ENCODE measurements at regions not wholly inside any gene's neighbourhood (a gene's known extent, or its start where the extent isn't known, plus 50 kb on each side); places are given as distances from the start of the nearest gene placed in this dataset.

DNA sequence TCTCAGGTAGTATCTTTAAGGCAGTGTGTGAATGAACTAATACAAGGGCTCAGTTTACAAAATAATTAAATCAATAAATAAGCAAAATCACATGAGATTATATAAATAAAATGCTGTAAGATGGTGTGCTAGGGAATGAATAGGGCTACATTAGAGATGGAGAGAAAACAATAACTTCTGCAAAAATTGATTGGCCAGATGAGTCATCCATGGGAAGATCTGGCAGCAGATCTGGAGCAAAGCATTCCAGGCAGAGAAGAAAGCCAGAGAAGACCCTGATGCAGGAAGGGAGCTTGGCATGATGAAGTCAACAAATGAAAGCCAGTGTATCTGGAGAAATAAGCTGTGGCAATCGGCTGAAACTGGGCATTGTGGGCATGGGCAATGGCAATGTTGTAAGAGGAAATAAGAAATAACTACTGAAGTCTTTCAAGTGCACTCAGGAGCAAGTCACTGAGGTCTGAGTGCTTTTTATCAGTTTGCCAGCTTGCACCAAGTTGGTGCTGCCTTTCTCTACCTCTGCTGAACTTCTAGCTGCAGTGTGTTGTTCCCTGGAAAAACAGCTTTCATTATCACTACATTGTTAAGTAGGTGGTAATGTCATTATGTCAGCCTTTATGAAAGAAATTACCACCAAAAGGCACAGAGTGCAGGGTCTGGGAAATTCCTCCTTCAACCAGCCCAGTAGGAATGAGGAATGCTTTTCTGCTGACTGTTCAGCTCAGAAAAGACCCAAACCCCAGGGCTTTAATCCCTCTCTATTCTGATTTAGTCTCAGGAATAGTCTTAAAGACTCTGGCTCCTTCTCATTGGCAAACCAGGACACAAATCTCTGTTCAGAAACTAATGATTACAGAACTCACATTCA, 231.6 kb downstream of the HTR1B start:
- no peaks in the 10 kb centered on the region for H3K27me3 Mint-ChIP-seq (ENCODE audit: low read depth in 2 of 2)
- H3K9me3 ChIP-seq (ENCODE audit: control insufficient read depth, insufficient read depth, low read length): peaks cover 2% of the 10 kb centered on the region
- WGBS (ENCODE audit: insufficient coverage): 64% methylated on average over 1 of the region's 1 CpG
- intact Hi-C loops (cut with micrococcal nuclease): no loop called here
- TF ChIP-seq CTCF (IDR thresholded peaks at IDR 0.05): no peak
- no peaks in the 10 kb centered on the region for H3K27me3 ChIP-seq (ENCODE audit: control insufficient read depth, insufficient read depth, low read length)
- no peaks in the 10 kb centered on the region for H3K4me1 Mint-ChIP-seq
- no peaks in the 10 kb centered on the region for H3K4me1 ChIP-seq (ENCODE audit: control insufficient read depth, insufficient read depth, low read length)
- no peak for DNase-seq
- no peak overlapping the region for H3K27ac ChIP-seq (ENCODE audit: low read length)
- ATAC-seq: no peak
- H3K27ac Mint-ChIP-seq: no peak overlapping the region
- H3K4me3 Mint-ChIP-seq: no peak overlapping the region
- no peaks in the 10 kb centered on the region for H3K36me3 ChIP-seq (ENCODE audit: control insufficient read depth, insufficient read depth, low read length)
- H3K36me3 Mint-ChIP-seq: no peaks in the 10 kb centered on the region
- peaks cover 7 to 11% of the 10 kb centered on the region in 2 donors for H3K9me3 Mint-ChIP-seq
- no peak overlapping the region for H3K4me3 ChIP-seq (ENCODE audit: low read length)

DNA sequence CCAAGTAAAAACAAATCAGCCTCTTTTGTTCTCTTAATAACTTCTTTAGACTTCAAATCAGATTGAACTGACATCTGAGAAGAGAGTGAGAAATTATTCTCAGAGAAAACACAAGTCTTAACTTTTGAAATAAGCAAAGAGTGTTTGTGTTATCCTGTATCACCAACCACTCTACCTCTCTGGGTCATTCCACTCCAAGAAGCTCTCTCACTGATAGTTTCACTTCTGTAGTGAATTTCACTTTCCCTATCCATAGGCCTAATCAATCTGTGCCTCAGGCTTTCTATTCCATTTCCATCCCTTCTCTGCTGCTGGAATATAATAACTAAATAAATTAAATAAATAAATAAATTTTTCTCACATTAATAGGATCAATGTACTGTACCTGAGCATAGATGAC, 235.0 kb downstream of the HTR1B start:
- Mint-ChIP-seq H3K36me3 (no peaks in the 10 kb centered on the region), H3K4me3 (no peak overlapping the region), H3K27ac (no peak overlapping the region), H3K4me1 (no peaks in the 10 kb centered on the region), H3K9me3 (peaks cover 11 to 14% of the 10 kb centered on the region in 2 donors), H3K27me3 (ENCODE audit: low read depth in 2 of 2) (no peaks in the 10 kb centered on the region)
- H3K27ac ChIP-seq (ENCODE audit: low read length): no peak overlapping the region
- TF ChIP-seq CTCF (IDR thresholded peaks at IDR 0.05): no peak
- H3K4me1 ChIP-seq (ENCODE audit: control insufficient read depth, insufficient read depth, low read length): no peaks in the 10 kb centered on the region
- ATAC-seq (no peak), DNase-seq (no peak)
- H3K27me3 ChIP-seq (ENCODE audit: control insufficient read depth, insufficient read depth, low read length): no peaks in the 10 kb centered on the region
- intact Hi-C loops (cut with micrococcal nuclease): no loop called here
- H3K36me3 ChIP-seq (ENCODE audit: control insufficient read depth, insufficient read depth, low read length): no peaks in the 10 kb centered on the region
- H3K9me3 ChIP-seq (ENCODE audit: control insufficient read depth, insufficient read depth, low read length): peaks cover 5% of the 10 kb centered on the region
- no peak overlapping the region for H3K4me3 ChIP-seq (ENCODE audit: low read length)

DNA sequence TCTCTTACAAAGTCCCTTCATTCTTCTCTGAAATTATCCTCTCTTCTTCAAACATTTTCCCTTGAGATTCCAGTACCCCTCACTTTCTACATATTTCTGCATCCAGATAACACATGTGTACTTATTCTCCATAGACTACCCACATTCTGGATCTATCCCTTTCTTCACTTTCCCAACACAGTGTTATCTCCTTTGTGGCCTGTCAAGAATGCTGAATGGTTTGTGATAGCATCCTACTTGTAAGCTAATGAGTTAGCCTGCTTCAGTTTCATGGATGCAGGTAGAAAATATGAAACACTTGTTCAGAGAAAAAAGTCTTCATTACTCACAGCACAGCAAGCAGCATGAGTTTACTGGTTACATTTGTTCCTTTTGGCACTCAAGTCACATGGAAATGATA, 245.4 kb downstream of the HTR1B start:
- no peaks in the 10 kb centered on the region for H3K4me1 ChIP-seq (ENCODE audit: control insufficient read depth, insufficient read depth, low read length)
- H3K9me3 Mint-ChIP-seq: peaks cover 17 to 22% of the 10 kb centered on the region in 2 donors
- H3K36me3 Mint-ChIP-seq: no peaks in the 10 kb centered on the region
- no peaks in the 10 kb centered on the region for H3K4me1 Mint-ChIP-seq
- no peak overlapping the region for H3K27ac Mint-ChIP-seq
- no peak overlapping the region for H3K27ac ChIP-seq (ENCODE audit: low read length)
- intact Hi-C loops (cut with micrococcal nuclease): no loop called here
- peaks cover 6% of the 10 kb centered on the region for H3K9me3 ChIP-seq (ENCODE audit: control insufficient read depth, insufficient read depth, low read length)
- TF ChIP-seq CTCF (IDR thresholded peaks at IDR 0.05): no peak
- ATAC-seq: no peak
- no peaks in the 10 kb centered on the region for H3K27me3 Mint-ChIP-seq (ENCODE audit: low read depth in 2 of 2)
- no peak overlapping the region for H3K4me3 Mint-ChIP-seq
- DNase-seq: no peak
- H3K4me3 ChIP-seq (ENCODE audit: low read length): no peak overlapping the region
- H3K27me3 ChIP-seq (ENCODE audit: control insufficient read depth, insufficient read depth, low read length): no peaks in the 10 kb centered on the region
- no peaks in the 10 kb centered on the region for H3K36me3 ChIP-seq (ENCODE audit: control insufficient read depth, insufficient read depth, low read length)

GRCh38 chr6:77205936-77206335, 257.4 kb downstream of the HTR1B start:
- Mint-ChIP-seq H3K4me3 (no peak overlapping the region), H3K36me3 (no peaks in the 10 kb centered on the region), H3K9me3 (peaks cover 11 to 16% of the 10 kb centered on the region in 2 donors), H3K27me3 (ENCODE audit: low read depth in 2 of 2) (no peaks in the 10 kb centered on the region), H3K4me1 (no peaks in the 10 kb centered on the region), H3K27ac (no peak overlapping the region)
- no peak for TF ChIP-seq CTCF (IDR thresholded peaks at IDR 0.05)
- DNase-seq: no peak
- H3K27ac ChIP-seq (ENCODE audit: low read length): no peak overlapping the region
- ATAC-seq: no peak
- H3K9me3 ChIP-seq (ENCODE audit: control insufficient read depth, insufficient read depth, low read length): peaks cover 5% of the 10 kb centered on the region
- intact Hi-C loops (cut with micrococcal nuclease): no loop called here
- H3K4me1 ChIP-seq (ENCODE audit: control insufficient read depth, insufficient read depth, low read length): no peaks in the 10 kb centered on the region
- no peaks in the 10 kb centered on the region for H3K27me3 ChIP-seq (ENCODE audit: control insufficient read depth, insufficient read depth, low read length)
- H3K36me3 ChIP-seq (ENCODE audit: control insufficient read depth, insufficient read depth, low read length): no peaks in the 10 kb centered on the region
- no peak overlapping the region for H3K4me3 ChIP-seq (ENCODE audit: low read length)

All from natural killer cell (primary cell).